ENCODE measurements at regions not wholly inside any gene's neighbourhood (a gene's known extent, or its start where the extent isn't known, plus 50 kb on each side); places are given as distances from the start of the nearest gene placed in this dataset.

DNA sequence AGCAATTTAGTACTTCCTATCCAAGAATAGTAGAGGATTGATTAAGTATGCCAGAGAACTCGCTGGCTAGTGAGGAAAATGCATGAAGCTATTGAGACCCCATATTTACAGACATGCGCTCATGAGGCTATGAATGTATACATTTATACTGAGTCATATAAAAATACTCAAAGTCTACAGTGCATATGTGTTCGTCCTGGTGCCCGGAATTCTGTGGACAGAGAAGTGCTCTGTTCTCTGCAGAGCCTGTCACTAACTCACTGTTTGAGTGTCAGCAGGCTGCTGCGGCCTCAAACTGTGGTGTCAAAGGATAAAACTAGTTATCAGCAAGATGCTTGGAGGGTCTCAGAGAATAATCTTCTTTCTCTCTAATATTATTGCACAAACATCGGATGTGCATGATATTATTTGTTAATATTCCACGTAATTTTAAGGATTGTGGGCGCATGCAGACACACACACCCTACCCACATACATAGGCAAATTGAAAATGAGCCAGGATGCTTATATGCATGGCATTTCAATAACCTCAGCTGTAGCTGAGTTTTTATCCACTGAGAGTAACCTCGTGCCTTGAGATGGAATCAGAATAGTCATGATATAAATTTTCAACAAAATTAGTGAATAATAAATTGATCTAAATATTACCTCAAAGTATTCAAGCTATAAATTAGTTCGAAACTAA lies 50.0 kb upstream of the TSC22D2 start:
- H3K27ac ChIP-seq: no peak overlapping the region
- H3K4me1 ChIP-seq: no peaks in the 10 kb centered on the region
- no peaks in the 10 kb centered on the region for H3K27me3 ChIP-seq
- intact Hi-C loops (cut with DNase I; ENCODE audit: low total_unique reads): no loop called here
- no peak for DNase-seq
- no peaks in the 10 kb centered on the region for H3K36me3 ChIP-seq
- no peak overlapping the region for H3K4me3 ChIP-seq
- no peaks in the 10 kb centered on the region for H3K9me3 ChIP-seq
- TF ChIP-seq, protein P1, sequence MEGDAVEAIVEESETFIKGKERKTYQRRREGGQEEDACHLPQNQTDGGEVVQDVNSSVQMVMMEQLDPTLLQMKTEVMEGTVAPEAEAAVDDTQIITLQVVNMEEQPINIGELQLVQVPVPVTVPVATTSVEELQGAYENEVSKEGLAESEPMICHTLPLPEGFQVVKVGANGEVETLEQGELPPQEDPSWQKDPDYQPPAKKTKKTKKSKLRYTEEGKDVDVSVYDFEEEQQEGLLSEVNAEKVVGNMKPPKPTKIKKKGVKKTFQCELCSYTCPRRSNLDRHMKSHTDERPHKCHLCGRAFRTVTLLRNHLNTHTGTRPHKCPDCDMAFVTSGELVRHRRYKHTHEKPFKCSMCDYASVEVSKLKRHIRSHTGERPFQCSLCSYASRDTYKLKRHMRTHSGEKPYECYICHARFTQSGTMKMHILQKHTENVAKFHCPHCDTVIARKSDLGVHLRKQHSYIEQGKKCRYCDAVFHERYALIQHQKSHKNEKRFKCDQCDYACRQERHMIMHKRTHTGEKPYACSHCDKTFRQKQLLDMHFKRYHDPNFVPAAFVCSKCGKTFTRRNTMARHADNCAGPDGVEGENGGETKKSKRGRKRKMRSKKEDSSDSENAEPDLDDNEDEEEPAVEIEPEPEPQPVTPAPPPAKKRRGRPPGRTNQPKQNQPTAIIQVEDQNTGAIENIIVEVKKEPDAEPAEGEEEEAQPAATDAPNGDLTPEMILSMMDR (IDR thresholded peaks at IDR 0.05): no peak

DNA sequence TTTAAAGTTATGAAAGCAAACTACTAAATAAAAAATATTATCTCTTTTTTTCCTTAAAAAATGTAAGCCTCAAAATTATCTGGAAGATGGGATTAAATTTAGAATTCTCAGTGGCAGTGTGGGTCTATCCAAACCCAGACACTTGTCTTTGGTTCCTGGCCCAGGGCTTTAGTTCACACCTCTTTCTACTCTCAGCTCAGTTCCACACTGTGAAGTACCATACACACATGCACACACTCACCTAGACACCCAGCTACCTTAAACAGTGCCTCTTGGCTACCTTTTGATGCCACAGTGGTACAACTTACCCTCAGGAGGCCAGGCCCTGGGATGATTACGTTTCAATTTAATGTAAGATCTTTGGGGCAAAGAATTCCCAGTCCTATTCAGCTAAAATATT lies 51.0 kb upstream of the TSC22D2 start:
- no peak for DNase-seq
- Histone ChIP-seq H3K9me3 (no peaks in the 10 kb centered on the region), H3K4me3 (no peak overlapping the region), H3K36me3 (no peaks in the 10 kb centered on the region), H3K27me3 (no peaks in the 10 kb centered on the region), H3K27ac (no peak overlapping the region), H3K4me1 (no peaks in the 10 kb centered on the region)
- intact Hi-C loops (cut with DNase I; ENCODE audit: low total_unique reads): no loop called here
- TF ChIP-seq, protein P1 (IDR thresholded peaks at IDR 0.05): no peak

DNA sequence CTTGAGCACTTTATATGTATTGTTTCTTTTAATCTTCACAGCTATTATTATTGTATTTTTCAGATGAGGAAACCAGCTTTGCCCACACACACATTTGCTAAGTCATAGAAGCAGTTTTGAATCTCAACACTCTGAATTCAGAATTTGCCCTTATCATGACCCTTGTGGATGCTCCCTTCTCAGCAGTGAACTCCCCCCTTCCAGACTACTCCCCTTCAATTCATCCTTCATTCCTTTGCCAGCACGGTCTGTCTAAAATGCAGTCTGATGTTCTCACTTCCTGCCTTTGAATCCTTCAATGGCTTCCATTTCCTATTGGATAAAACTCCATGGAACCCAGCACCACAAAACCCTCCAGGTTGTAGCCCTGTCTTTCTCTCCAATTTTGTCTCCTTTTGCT lies 52.5 kb upstream of the TSC22D2 start:
- no peak overlapping the region for H3K4me3 ChIP-seq
- intact Hi-C loops (cut with DNase I; ENCODE audit: low total_unique reads): no loop called here
- no peaks in the 10 kb centered on the region for H3K4me1 ChIP-seq
- H3K27me3 ChIP-seq: no peaks in the 10 kb centered on the region
- TF ChIP-seq, protein P1 (IDR thresholded peaks at IDR 0.05): no peak
- H3K9me3 ChIP-seq: no peaks in the 10 kb centered on the region
- H3K27ac ChIP-seq: no peak overlapping the region
- H3K36me3 ChIP-seq: no peaks in the 10 kb centered on the region
- DNase-seq: no peak

DNA sequence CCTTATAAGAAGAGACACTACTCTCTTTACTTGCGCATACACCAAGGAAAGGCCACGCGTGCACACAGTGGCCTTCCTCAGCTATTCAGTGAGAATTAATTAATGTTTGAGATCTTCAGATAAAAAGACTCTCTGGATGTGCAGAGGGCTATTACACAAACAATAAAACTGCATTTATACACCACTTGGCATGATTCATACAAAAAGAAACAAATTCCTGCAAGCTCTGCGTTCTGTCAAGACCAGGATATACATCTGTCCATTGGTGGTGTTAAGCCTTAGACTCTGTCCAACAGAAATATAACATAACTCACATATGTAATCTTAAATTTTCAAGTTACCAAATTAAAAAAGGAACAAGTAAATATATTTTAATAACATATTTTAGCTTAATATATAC lies 55.2 kb upstream of the TSC22D2 start:
- H3K27ac ChIP-seq: no peak overlapping the region
- intact Hi-C loops (cut with DNase I; ENCODE audit: low total_unique reads): no loop called here
- DNase-seq: no peak
- peaks cover 0 to 22% (median 19%) of the 10 kb centered on the region in 4 donors for H3K4me1 ChIP-seq
- TF ChIP-seq, protein P1 (IDR thresholded peaks at IDR 0.05): no peak
- H3K27me3 ChIP-seq: no peaks in the 10 kb centered on the region
- H3K4me3 ChIP-seq: no peak overlapping the region
- no peaks in the 10 kb centered on the region for H3K9me3 ChIP-seq
- no peaks in the 10 kb centered on the region for H3K36me3 ChIP-seq

DNA sequence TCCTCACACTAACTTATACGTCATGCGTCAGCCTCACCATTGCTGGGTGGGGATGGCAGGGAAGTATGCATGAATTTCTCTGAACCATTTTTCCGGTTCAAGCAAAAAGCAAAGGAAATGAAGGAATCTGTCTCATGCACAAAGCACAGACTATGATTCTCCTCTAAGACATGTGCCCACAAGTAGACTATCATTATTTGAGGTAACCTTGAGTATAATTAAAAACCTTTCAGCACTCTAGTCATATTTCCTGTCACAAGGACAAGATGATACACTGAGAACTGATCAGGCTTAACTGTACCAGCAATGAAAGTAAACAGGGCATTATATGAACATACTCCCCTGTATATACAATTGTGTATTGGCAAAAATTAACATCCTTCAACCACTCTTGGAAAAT lies 56.7 kb upstream of the TSC22D2 start:
- H3K36me3 ChIP-seq: no peaks in the 10 kb centered on the region
- DNase-seq: no peak
- H3K4me1 ChIP-seq: peaks cover 0 to 37% (median 32%) of the 10 kb centered on the region in 4 donors
- no peak overlapping the region for H3K4me3 ChIP-seq
- no peaks in the 10 kb centered on the region for H3K27me3 ChIP-seq
- no peak overlapping the region for H3K27ac ChIP-seq
- intact Hi-C loops (cut with DNase I; ENCODE audit: low total_unique reads): no loop called here
- H3K9me3 ChIP-seq: no peaks in the 10 kb centered on the region
- TF ChIP-seq, protein P1 (IDR thresholded peaks at IDR 0.05): no peak
